Transverse colon (tissue), 4 donors: ENCODE measurements at regions not wholly inside any gene's neighbourhood (a gene's known extent, or its start where the extent isn't known, plus 50 kb on each side); places are given as distances from the start of the nearest gene placed in this dataset.

Experiments used
- DNase-seq: peaks from one replicate; pipeline ENCODE4 v3.0.0-alpha.2; 2019
- H3K27ac ChIP-seq, 4 donors: fragments of 200-600 bp; sonication (generic); 2 replicates each; pipeline ENCODE4 v1.5.1; 2016 to 2018; ENCODE audit warnings: inconsistent platforms in 4 of 4
- H3K27me3 ChIP-seq: fragments of 200-600 bp; sonication (generic); 2 replicates; pipeline ENCODE4 v1.5.1; 2017; ENCODE audit warnings: inconsistent platforms
- H3K36me3 ChIP-seq, 4 donors: fragments of 200-600 bp; sonication (generic); 2 replicates each; pipeline ENCODE4 v1.5.1; 2017 to 2019; ENCODE audit warnings: inconsistent platforms in 4 of 4
- H3K4me1 ChIP-seq, 4 donors: fragments of 200-600 bp; sonication (generic); 2 replicates each; pipeline ENCODE4 v1.5.1; 2017 to 2020; ENCODE audit warnings: inconsistent platforms in 4 of 4
- H3K4me3 ChIP-seq, 4 donors: fragments of 200-600 bp; sonication (generic); 1 replicate in 1 of 4; 2 replicates in 3 of 4; pipeline versions ENCODE4 v1.5.1 to v1.6.1; 2017 to 2019; ENCODE audit warnings: inconsistent platforms in 4 of 4
- H3K9me3 ChIP-seq, 2 donors: fragments of 200-600 bp; sonication (generic); 2 replicates each; pipeline ENCODE4 v1.5.1; 2017 to 2019; ENCODE audit warnings: inconsistent platforms in 2 of 2
- EP300 ChIP-seq: sonication (generic); formaldehyde crosslinking; IDR thresholded peaks from one replicate; pipeline ENCODE4 v1.6.1; 2017; ENCODE audit warnings: antibody characterized with exemption, low read depth
- POLR2A ChIP-seq: fragments of 450-650 bp; IDR thresholded peaks from one replicate; pipeline ENCODE4 v1.6.1; 2016; ENCODE audit warnings: antibody characterized with exemption, mild to moderate bottlenecking, moderate library complexity
- POLR2AphosphoS5 ChIP-seq, 3 donors: sonication (generic); formaldehyde crosslinking; IDR thresholded peaks; one replicate each; pipeline ENCODE4 v1.6.1; 2016; ENCODE audit warnings: antibody characterized with exemption in 3 of 3
- WGBS, 2 donors: methylation state at CpG; one replicate each; pipeline ENCODE4 v1.1.5; 2018; ENCODE audit warnings: low coverage in 1 of 2; 5-methylcytosine and 5-hydroxymethylcytosine counted together
- in situ Hi-C, 4 donors: fragments of 200-750 bp; cut with MboI; loops; one replicate each; pipeline versions ENCODE4 v1.15.0 to v1.15.1; 2017; ENCODE audit warnings: low sequenced_read_pairs in 3 of 4, low pct_ligation_motif_present in 1 of 4, low pct_unique_long_range_greater_than_20kb in 1 of 4
- intact Hi-C: fragments of 100-400 bp; cut with DNase I; formaldehyde crosslinking; loops from one replicate; pipeline ENCODE4 v1.15.1; 2023; ENCODE audit warnings: low total_unique reads
- TF ChIP-seq, protein P1 (sequence below), 5 experiments: fragments of 200-600 bp in 3 of 5; fragments of 450-650 bp in 2 of 5; sonication (generic) in 3 of 5; IDR thresholded peaks; 1 replicate in 2 of 5; 2 replicates in 3 of 5; pipeline ENCODE4 v1.5.1; 2016 to 2017; ENCODE audit warnings: antibody characterized with exemption in 5 of 5, inconsistent platforms in 3 of 5, mild to moderate bottlenecking in 2 of 5, moderate library complexity in 1 of 5

DNA sequence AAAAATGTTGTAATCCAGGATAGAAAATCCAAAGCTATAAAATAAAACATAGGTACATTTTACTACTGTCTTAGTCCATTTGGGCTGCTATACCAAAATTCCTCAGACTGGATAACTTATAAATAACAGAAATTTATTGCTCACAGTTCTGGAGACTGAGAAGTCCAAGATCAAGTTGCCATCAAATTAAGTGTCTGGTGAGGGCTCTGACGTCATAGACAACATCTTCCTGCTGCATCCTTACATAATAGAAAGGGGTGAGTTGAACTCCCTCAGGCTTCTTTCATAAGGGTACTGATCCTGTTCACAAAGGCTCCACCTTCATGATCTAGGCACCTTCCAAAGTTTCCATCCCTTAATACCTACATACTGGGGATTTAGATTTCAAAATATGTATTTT lies 826.8 kb downstream of the NTRK3 start:
- TF ChIP-seq EP300 (no peak), POLR2A (no peak), POLR2AphosphoS5 (IDR thresholded peaks at IDR 0.05) (no peak)
- TF ChIP-seq, protein P1, sequence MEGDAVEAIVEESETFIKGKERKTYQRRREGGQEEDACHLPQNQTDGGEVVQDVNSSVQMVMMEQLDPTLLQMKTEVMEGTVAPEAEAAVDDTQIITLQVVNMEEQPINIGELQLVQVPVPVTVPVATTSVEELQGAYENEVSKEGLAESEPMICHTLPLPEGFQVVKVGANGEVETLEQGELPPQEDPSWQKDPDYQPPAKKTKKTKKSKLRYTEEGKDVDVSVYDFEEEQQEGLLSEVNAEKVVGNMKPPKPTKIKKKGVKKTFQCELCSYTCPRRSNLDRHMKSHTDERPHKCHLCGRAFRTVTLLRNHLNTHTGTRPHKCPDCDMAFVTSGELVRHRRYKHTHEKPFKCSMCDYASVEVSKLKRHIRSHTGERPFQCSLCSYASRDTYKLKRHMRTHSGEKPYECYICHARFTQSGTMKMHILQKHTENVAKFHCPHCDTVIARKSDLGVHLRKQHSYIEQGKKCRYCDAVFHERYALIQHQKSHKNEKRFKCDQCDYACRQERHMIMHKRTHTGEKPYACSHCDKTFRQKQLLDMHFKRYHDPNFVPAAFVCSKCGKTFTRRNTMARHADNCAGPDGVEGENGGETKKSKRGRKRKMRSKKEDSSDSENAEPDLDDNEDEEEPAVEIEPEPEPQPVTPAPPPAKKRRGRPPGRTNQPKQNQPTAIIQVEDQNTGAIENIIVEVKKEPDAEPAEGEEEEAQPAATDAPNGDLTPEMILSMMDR (IDR thresholded peaks at IDR 0.05), result no peak
- WGBS, 2 donors, result 67 to 71% methylated on average over 1 of the region's 1 CpG
- Histone ChIP-seq H3K27me3 (no peaks in the 10 kb centered on the region), H3K9me3 (no peaks in the 10 kb centered on the region), H3K27ac (no peak overlapping the region), H3K4me1 (no peaks in the 10 kb centered on the region), H3K4me3 (no peak overlapping the region), H3K36me3 (no peaks in the 10 kb centered on the region)
- DNase-seq, result no peak
- intact Hi-C loops, result no loop called here
- in situ Hi-C loops, result no loop called here

DNA sequence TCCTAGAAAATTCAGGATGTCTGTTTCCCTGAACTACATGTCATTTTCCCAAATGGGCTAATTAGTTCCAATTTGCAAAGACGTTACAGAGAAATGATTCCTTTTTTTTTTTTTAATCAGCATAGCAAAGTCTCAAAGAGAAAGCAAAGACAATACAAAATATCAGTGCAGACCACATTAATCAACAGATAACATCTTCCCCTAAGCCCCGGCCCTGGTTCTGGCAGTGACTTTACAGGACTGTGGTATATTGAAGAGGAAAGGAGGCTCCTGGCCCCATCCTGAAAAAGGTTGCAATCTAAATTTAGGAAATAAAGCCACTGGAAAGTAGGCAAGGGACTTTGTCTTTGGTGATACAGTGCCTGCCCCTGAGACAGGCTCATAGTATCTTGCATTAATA lies 836.5 kb downstream of the NTRK3 start:
- intact Hi-C loops, result no loop called here
- no peaks in the 10 kb centered on the region for H3K9me3 ChIP-seq
- no peak overlapping the region for H3K27ac ChIP-seq
- 33 to 59% methylated on average over 1 to 2 of the region's 2 CpGs for WGBS, 2 donors
- TF ChIP-seq, protein P1 (IDR thresholded peaks at IDR 0.05), result no peak
- no peak for TF ChIP-seq POLR2A
- no peak for TF ChIP-seq POLR2AphosphoS5 (IDR thresholded peaks at IDR 0.05)
- no peak for TF ChIP-seq EP300
- no peak for DNase-seq
- in situ Hi-C loops, result no loop called here
- H3K4me1 ChIP-seq, result no peaks in the 10 kb centered on the region
- H3K36me3 ChIP-seq, result no peaks in the 10 kb centered on the region
- H3K4me3 ChIP-seq, result no peak overlapping the region
- H3K27me3 ChIP-seq, result no peaks in the 10 kb centered on the region

DNA sequence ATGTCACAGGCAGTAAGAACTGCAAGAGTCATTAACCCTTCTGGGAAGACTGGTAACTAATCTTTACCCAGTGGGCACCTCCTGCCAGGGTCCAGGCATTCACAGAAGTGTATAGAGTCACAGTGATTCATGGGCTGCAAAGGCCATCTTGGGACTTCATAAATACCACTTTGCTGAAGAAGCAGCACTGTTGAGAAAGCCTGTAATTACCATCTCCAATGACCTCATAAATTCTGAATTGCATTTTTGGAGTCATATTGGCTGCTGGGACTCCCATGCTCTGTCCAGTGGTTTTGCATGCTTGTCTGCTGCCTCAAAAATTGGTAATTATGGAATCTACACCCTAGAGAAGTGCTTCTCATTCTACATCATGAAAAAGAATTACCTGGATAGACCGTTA lies 837.2 kb downstream of the NTRK3 start:
- WGBS, 2 donors, result 60 to 77% methylated on average over 1 of the region's 1 CpG
- Histone ChIP-seq H3K27ac (no peak overlapping the region), H3K4me3 (no peak overlapping the region)

DNA sequence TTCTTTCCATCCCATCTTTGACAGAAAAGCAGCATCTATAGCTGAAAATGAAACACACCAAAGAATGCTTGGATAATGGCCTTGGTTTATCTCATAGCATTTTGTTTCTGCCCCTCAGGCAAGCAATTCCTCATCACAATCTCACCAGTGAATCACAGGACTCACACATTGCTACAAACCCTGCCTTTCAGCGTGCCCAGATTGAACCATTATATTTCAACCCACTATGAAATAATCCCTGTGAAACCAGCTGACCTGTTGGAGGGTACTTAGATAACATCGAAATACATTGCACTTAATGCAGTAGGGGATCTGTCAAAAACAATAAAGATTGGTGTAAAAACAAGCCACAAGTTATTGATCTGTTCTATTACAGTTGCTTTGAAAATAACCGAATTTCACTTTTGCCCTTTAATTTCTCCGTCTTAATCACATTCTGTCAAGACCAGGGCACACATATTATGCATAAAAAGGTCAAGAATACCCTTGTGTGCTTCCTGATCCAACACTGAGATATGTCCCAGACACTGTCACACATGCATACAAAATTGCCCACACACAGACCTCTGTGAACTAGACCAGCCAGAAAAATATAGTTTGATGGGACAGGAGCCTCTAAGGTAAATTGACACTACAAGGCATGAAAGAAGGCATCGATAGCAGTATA lies 839.8 kb downstream of the NTRK3 start:
- TF ChIP-seq EP300, result no peak
- in situ Hi-C loops, result no loop called here

More for the DNA sequence above, 837.2 kb downstream of the NTRK3 start:
- no peaks in the 10 kb centered on the region for H3K4me1 ChIP-seq
- no peak for DNase-seq
- H3K36me3 ChIP-seq, result no peaks in the 10 kb centered on the region
- in situ Hi-C loops, result no loop called here
- TF ChIP-seq, protein P1 (IDR thresholded peaks at IDR 0.05), result no peak
- TF ChIP-seq POLR2AphosphoS5 (IDR thresholded peaks at IDR 0.05) (no peak), POLR2A (no peak), EP300 (no peak)
- H3K9me3 ChIP-seq, result no peaks in the 10 kb centered on the region
- intact Hi-C loops, result no loop called here
- H3K27me3 ChIP-seq, result no peaks in the 10 kb centered on the region

DNA sequence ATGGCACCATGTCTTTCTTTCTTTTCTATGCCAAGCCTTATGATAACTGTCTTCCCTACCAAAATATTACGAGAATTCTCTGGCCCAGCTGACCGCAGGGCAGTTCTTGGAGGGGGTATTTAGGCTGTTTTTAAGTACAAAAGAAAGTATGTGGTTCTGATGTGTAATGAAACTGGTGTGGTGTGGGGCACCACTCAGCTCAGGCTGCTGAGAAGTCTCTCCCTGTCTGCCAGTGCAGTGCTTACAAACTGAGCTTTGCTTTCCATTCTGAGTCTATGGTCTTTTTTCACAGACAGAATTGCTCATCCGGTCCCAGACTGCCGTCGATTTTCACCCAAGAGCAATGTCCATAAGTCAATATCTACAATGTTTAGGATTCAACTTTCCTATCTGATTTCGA lies 847.6 kb downstream of the NTRK3 start:
- TF ChIP-seq, protein P1 (IDR thresholded peaks at IDR 0.05), result no peak
- TF ChIP-seq POLR2AphosphoS5 (IDR thresholded peaks at IDR 0.05), result no peak
- TF ChIP-seq EP300, result no peak
- TF ChIP-seq POLR2A, result no peak

More for the DNA sequence above, 839.8 kb downstream of the NTRK3 start:
- no peak overlapping the region for H3K27ac ChIP-seq
- 60 to 66% methylated on average over 3 to 5 of the region's 5 CpGs for WGBS, 2 donors
- intact Hi-C loops, result no loop called here
- no peak overlapping the region for H3K4me3 ChIP-seq
- H3K27me3 ChIP-seq, result no peaks in the 10 kb centered on the region
- no peaks in the 10 kb centered on the region for H3K4me1 ChIP-seq
- no peaks in the 10 kb centered on the region for H3K36me3 ChIP-seq
- no peak for DNase-seq
- no peaks in the 10 kb centered on the region for H3K9me3 ChIP-seq

More for the DNA sequence above, 847.6 kb downstream of the NTRK3 start:
- Histone ChIP-seq H3K4me1 (no peaks in the 10 kb centered on the region), H3K9me3 (no peaks in the 10 kb centered on the region), H3K36me3 (no peaks in the 10 kb centered on the region), H3K4me3 (no peak overlapping the region), H3K27ac (no peak overlapping the region), H3K27me3 (no peaks in the 10 kb centered on the region)
- intact Hi-C loops, result no loop called here
- DNase-seq, result no peak
- in situ Hi-C loops, result no loop called here
- WGBS, 2 donors, result 47 to 62% methylated on average over 4 to 6 of the region's 6 CpGs
